ENCODE measurements at regions not wholly inside any gene's neighbourhood (a gene's known extent, or its start where the extent isn't known, plus 50 kb on each side); places are given as distances from the start of the nearest gene placed in this dataset.

DNA sequence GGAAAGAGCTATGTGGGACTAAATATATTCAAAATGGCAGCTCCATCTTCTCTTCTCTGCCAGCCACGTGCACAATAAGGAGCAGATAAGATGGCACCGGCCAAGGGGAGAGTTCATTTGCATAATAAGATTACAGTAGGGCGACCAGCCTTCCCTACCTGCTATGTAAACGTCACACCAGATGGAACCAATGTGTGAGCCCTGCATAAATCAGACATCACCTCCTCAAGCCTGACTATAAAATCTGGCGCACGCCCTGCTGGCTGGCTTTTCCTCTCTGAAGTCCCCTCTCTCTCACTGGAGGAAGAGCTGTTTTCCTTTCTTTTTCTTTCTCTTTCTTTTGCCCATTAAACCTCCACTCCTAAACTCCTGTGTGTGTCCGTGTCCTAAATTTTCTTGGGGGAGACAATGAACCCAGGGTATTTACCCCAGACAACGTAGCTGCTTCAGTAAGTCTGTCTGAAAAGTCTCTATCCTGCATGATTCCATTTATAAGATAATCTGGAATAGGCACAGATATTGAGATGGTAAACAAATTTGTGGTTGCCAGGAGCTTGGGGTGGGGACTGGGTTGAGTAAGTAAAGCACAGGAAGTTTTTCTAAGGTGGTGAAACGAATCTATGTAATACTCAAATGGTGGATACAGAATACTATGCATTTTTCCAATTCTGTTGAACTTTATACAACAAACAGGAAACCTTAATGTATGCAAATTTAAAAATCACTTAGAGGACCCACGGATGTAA is 670.0 kb upstream of the KIRREL3 start (continued):
- TF ChIP-seq, protein P1, sequence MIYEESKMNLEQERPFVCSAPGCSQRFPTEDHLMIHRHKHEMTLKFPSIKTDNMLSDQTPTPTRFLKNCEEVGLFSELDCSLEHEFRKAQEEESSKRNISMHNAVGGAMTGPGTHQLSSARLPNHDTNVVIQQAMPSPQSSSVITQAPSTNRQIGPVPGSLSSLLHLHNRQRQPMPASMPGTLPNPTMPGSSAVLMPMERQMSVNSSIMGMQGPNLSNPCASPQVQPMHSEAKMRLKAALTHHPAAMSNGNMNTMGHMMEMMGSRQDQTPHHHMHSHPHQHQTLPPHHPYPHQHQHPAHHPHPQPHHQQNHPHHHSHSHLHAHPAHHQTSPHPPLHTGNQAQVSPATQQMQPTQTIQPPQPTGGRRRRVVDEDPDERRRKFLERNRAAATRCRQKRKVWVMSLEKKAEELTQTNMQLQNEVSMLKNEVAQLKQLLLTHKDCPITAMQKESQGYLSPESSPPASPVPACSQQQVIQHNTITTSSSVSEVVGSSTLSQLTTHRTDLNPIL (CRISPR knock-in tag; IDR thresholded peaks at IDR 0.05; ENCODE audit: low read depth) = no peak

DNA sequence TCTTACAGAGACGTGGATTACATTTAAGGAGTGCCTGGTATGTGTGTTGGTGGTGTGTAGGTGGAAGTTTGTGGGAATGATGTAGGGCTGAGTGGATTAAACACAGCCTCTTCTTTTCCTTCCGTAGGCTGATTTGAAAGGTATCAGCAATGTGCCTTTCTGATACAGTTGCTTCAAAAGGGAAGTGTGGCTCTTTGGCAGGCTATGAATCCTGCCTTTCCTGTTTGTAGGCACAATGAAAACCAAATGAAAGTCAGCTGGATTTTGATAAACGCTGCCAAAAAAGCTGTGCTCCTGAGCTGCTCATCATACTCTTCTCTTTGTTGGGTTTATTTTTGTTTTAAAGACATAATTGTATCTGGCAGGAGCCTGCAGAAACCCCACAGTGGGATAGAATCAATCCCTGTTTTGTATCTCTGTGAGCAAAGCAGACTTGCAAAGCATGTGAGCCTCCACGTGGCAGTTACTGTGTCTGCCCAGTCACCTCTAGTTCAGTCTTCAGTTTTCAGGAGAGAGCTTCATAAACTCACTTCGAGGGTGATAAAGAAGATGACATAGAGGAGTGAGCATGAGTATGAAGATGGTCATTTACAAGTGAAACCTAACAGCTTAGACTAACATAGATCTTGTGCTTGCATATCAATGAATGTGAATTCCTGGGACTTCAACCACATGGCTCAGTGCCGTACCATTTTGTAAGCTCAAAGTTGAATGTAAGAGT is 655.7 kb upstream of the KIRREL3 start:
- ATAC-seq = no peak
- TF ChIP-seq, protein P2, sequence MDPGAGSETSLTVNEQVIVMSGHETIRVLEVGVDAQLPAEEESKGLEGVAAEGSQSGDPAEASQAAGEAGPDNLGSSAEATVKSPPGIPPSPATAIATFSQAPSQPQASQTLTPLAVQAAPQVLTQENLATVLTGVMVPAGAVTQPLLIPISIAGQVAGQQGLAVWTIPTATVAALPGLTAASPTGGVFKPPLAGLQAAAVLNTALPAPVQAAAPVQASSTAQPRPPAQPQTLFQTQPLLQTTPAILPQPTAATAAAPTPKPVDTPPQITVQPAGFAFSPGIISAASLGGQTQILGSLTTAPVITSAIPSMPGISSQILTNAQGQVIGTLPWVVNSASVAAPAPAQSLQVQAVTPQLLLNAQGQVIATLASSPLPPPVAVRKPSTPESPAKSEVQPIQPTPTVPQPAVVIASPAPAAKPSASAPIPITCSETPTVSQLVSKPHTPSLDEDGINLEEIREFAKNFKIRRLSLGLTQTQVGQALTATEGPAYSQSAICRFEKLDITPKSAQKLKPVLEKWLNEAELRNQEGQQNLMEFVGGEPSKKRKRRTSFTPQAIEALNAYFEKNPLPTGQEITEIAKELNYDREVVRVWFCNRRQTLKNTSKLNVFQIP (CRISPR knock-in tag; IDR thresholded peaks at IDR 0.05; ENCODE audit: borderline replicate concordance, low read depth) = no peak
- TF ChIP-seq ZFP30 (CRISPR knock-in tag; IDR thresholded peaks at IDR 0.05) = no peak

DNA sequence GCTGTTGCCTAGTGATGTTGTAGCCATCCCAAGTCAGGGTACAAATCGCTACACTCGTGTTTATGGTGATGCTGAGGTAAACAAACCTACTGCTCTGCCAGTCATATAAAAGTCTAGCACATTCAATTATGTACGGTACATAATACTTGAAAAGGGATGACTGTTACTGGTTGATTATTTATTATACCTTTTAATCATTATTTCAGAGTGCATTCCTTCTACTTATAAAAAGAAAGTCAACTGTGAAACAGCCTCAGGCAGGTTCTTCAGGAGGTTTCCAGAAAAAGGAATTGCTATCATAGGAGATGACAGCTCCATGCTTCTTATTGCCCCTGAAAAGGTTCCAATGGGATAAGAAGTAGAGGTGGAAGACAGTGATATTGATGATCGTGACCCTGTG is 652.5 kb upstream of the KIRREL3 start:
- ATAC-seq = no peak
- TF ChIP-seq, protein P3, sequence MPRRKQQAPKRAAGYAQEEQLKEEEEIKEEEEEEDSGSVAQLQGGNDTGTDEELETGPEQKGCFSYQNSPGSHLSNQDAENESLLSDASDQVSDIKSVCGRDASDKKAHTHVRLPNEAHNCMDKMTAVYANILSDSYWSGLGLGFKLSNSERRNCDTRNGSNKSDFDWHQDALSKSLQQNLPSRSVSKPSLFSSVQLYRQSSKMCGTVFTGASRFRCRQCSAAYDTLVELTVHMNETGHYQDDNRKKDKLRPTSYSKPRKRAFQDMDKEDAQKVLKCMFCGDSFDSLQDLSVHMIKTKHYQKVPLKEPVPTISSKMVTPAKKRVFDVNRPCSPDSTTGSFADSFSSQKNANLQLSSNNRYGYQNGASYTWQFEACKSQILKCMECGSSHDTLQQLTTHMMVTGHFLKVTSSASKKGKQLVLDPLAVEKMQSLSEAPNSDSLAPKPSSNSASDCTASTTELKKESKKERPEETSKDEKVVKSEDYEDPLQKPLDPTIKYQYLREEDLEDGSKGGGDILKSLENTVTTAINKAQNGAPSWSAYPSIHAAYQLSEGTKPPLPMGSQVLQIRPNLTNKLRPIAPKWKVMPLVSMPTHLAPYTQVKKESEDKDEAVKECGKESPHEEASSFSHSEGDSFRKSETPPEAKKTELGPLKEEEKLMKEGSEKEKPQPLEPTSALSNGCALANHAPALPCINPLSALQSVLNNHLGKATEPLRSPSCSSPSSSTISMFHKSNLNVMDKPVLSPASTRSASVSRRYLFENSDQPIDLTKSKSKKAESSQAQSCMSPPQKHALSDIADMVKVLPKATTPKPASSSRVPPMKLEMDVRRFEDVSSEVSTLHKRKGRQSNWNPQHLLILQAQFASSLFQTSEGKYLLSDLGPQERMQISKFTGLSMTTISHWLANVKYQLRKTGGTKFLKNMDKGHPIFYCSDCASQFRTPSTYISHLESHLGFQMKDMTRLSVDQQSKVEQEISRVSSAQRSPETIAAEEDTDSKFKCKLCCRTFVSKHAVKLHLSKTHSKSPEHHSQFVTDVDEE (CRISPR knock-in tag; IDR thresholded peaks at IDR 0.05) = no peak
- no peak for TF ChIP-seq ZNF8 (CRISPR knock-in tag; IDR thresholded peaks at IDR 0.05)
- no peak for TF ChIP-seq PPARA (CRISPR knock-in tag; IDR thresholded peaks at IDR 0.05; ENCODE audit: borderline replicate concordance)
- TF ChIP-seq ZFP3 (CRISPR knock-in tag; IDR thresholded peaks at IDR 0.05) = no peak
- no peak for TF ChIP-seq ZC3H10 (CRISPR knock-in tag; IDR thresholded peaks at IDR 0.05)
- no peak for TF ChIP-seq RARB (CRISPR knock-in tag; IDR thresholded peaks at IDR 0.05)
- TF ChIP-seq ISL1 (CRISPR knock-in tag; IDR thresholded peaks at IDR 0.05) = no peak
- TF ChIP-seq CSDC2 (CRISPR knock-in tag; IDR thresholded peaks at IDR 0.05) = no peak
- no peak for TF ChIP-seq OSR1 (CRISPR knock-in tag; IDR thresholded peaks at IDR 0.05)
- no peak for TF ChIP-seq GLIS3 (CRISPR knock-in tag; IDR thresholded peaks at IDR 0.05)
- TF ChIP-seq ZNF565 (CRISPR knock-in tag; conservative IDR thresholded peaks at IDR 0.05; ENCODE audit: low read depth) = no peak
- TF ChIP-seq TCF4 (CRISPR knock-in tag; IDR thresholded peaks at IDR 0.05; ENCODE audit: borderline replicate concordance) = no peak
- no peak for TF ChIP-seq ARNTL (CRISPR knock-in tag; IDR thresholded peaks at IDR 0.05; ENCODE audit: borderline replicate concordance, low read depth)
- no peak for TF ChIP-seq ZNF70 (CRISPR knock-in tag; IDR thresholded peaks at IDR 0.05)
- TF ChIP-seq, protein P4, sequence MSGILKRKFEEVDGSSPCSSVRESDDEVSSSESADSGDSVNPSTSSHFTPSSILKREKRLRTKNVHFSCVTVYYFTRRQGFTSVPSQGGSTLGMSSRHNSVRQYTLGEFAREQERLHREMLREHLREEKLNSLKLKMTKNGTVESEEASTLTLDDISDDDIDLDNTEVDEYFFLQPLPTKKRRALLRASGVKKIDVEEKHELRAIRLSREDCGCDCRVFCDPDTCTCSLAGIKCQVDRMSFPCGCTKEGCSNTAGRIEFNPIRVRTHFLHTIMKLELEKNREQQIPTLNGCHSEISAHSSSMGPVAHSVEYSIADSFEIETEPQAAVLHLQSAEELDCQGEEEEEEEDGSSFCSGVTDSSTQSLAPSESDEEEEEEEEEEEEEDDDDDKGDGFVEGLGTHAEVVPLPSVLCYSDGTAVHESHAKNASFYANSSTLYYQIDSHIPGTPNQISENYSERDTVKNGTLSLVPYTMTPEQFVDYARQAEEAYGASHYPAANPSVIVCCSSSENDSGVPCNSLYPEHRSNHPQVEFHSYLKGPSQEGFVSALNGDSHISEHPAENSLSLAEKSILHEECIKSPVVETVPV (CRISPR knock-in tag; IDR thresholded peaks at IDR 0.05) = no peak
- no peak for TF ChIP-seq SNAI2 (CRISPR knock-in tag; IDR thresholded peaks at IDR 0.05)
- TF ChIP-seq, protein P2 (CRISPR knock-in tag; IDR thresholded peaks at IDR 0.05; ENCODE audit: borderline replicate concordance, low read depth) = no peak

DNA sequence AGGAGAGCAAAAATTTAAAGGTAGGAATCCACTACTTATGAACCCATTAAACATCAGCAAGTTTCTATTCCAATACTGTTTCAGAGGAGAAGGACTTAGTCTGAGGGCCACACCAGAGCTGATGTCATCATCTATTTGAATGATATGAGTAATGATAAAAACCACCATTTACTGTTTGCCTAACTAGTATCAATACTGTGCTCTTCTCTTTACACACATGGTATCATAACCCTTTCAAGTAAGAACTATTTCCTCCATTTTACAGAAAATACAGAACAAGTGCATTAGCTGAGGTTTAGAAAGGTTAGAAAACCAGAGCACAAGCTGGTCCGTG is 651.3 kb upstream of the KIRREL3 start:
- no peak for ATAC-seq
- no peak for TF ChIP-seq SNAI2 (CRISPR knock-in tag; IDR thresholded peaks at IDR 0.05)
- TF ChIP-seq ZNF565 (CRISPR knock-in tag; conservative IDR thresholded peaks at IDR 0.05; ENCODE audit: low read depth) = no peak
- TF ChIP-seq TCF4 (CRISPR knock-in tag; IDR thresholded peaks at IDR 0.05; ENCODE audit: borderline replicate concordance) = no peak
- TF ChIP-seq TOX (CRISPR knock-in tag; IDR thresholded peaks at IDR 0.05; ENCODE audit: borderline replicate concordance) = no peak
- no peak for TF ChIP-seq CSDC2 (CRISPR knock-in tag; IDR thresholded peaks at IDR 0.05)
- TF ChIP-seq ZNF8 (CRISPR knock-in tag; IDR thresholded peaks at IDR 0.05) = no peak
- TF ChIP-seq, protein P5, sequence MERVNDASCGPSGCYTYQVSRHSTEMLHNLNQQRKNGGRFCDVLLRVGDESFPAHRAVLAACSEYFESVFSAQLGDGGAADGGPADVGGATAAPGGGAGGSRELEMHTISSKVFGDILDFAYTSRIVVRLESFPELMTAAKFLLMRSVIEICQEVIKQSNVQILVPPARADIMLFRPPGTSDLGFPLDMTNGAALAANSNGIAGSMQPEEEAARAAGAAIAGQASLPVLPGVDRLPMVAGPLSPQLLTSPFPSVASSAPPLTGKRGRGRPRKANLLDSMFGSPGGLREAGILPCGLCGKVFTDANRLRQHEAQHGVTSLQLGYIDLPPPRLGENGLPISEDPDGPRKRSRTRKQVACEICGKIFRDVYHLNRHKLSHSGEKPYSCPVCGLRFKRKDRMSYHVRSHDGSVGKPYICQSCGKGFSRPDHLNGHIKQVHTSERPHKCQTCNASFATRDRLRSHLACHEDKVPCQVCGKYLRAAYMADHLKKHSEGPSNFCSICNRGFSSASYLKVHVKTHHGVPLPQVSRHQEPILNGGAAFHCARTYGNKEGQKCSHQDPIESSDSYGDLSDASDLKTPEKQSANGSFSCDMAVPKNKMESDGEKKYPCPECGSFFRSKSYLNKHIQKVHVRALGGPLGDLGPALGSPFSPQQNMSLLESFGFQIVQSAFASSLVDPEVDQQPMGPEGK (CRISPR knock-in tag; IDR thresholded peaks at IDR 0.05; ENCODE audit: borderline replicate concordance) = no peak
